ENCODE measurements at regions not wholly inside any gene's neighbourhood (a gene's known extent, or its start where the extent isn't known, plus 50 kb on each side); places are given as distances from the start of the nearest gene placed in this dataset.

GRCh38 chr20:40933758-40934157 is 94.9 kb upstream of the TOP1 start:
- Histone ChIP-seq H3K27ac (ENCODE audit: low read depth, low read length) (no peak overlapping the region), H3K9ac (ENCODE audit: low read length) (no peak overlapping the region), H3K4me1 (ENCODE audit: insufficient read depth, low read length) (peaks cover 3% of the 10 kb centered on the region), H2AFZ (ENCODE audit: low read depth, low read length) (no peak overlapping the region), H3K79me2 (ENCODE audit: insufficient read depth, low read length) (no peaks in the 10 kb centered on the region), H3K4me2 (ENCODE audit: low read length) (no peak overlapping the region), H3K9me3 (ENCODE audit: insufficient read depth, low read depth, low read length) (no peaks in the 10 kb centered on the region), H3K27me3 (ENCODE audit: insufficient read depth, low read length) (no peaks in the 10 kb centered on the region), H3K36me3 (ENCODE audit: insufficient read depth, low read length) (no peaks in the 10 kb centered on the region), H4K20me1 (ENCODE audit: insufficient read depth, low read length) (no peaks in the 10 kb centered on the region), H3K4me3 (ENCODE audit: insufficient read depth, low read depth, low read length) (no peak overlapping the region)
- Mint-ChIP-seq H3K36me3 (ENCODE audit: low read depth, unreplicated experiment) (no peaks in the 10 kb centered on the region), H3K27me3 (ENCODE audit: low read depth, unreplicated experiment) (peaks cover 12% of the 10 kb centered on the region), H3K27ac (ENCODE audit: unreplicated experiment) (no peak overlapping the region), H3K4me1 (ENCODE audit: low read depth, unreplicated experiment) (no peaks in the 10 kb centered on the region), H3K9me3 (ENCODE audit: unreplicated experiment) (peaks cover 5% of the 10 kb centered on the region), H3K4me3 (ENCODE audit: unreplicated experiment) (no peak overlapping the region)
- no peak for TF ChIP-seq EZH2 (IDR thresholded peaks at IDR 0.05; ENCODE audit: insufficient read depth, low read length)
- TF ChIP-seq CTCF (IDR thresholded peaks at IDR 0.05; ENCODE audit: insufficient read depth, low read depth, low read length): no peak
- DNase-seq (ENCODE audit: low read depth): no peak
- FAIRE-seq: no peak

- no peak overlapping the region for H3K4me2 ChIP-seq (ENCODE audit: low read length)
- H3K79me2 ChIP-seq (ENCODE audit: insufficient read depth, low read length): no peaks in the 10 kb centered on the region
- no peak overlapping the region for H3K4me3 Mint-ChIP-seq (ENCODE audit: unreplicated experiment)
- no peaks in the 10 kb centered on the region for H3K4me1 Mint-ChIP-seq (ENCODE audit: low read depth, unreplicated experiment)
- H3K27ac Mint-ChIP-seq (ENCODE audit: unreplicated experiment): no peak overlapping the region
- no peaks in the 10 kb centered on the region for H4K20me1 ChIP-seq (ENCODE audit: insufficient read depth, low read length)
- no peak overlapping the region for H3K9ac ChIP-seq (ENCODE audit: low read length)
- no peak for FAIRE-seq
- H3K9me3 Mint-ChIP-seq (ENCODE audit: unreplicated experiment): peaks cover 2% of the 10 kb centered on the region
- H3K36me3 ChIP-seq (ENCODE audit: insufficient read depth, low read length): no peaks in the 10 kb centered on the region
- no peak overlapping the region for H3K27ac ChIP-seq (ENCODE audit: low read depth, low read length)
- no peaks in the 10 kb centered on the region for H3K27me3 ChIP-seq (ENCODE audit: insufficient read depth, low read length)
- H3K4me1 ChIP-seq (ENCODE audit: insufficient read depth, low read length): no peaks in the 10 kb centered on the region
- peaks cover 22% of the 10 kb centered on the region for H3K27me3 Mint-ChIP-seq (ENCODE audit: low read depth, unreplicated experiment)
- no peaks in the 10 kb centered on the region for H3K36me3 Mint-ChIP-seq (ENCODE audit: low read depth, unreplicated experiment)
- H3K9me3 ChIP-seq (ENCODE audit: insufficient read depth, low read depth, low read length): no peaks in the 10 kb centered on the region
- no peak overlapping the region for H2AFZ ChIP-seq (ENCODE audit: low read depth, low read length)
- no peak for DNase-seq (ENCODE audit: low read depth)
- no peak overlapping the region for H3K4me3 ChIP-seq (ENCODE audit: insufficient read depth, low read depth, low read length)
- no peak for TF ChIP-seq EZH2 (IDR thresholded peaks at IDR 0.05; ENCODE audit: insufficient read depth, low read length)
- no peak for TF ChIP-seq CTCF (IDR thresholded peaks at IDR 0.05; ENCODE audit: insufficient read depth, low read depth, low read length)
Measured at GRCh38 chr20:40938020-40938419, 90.6 kb upstream of the TOP1 start.

- no peak overlapping the region for H3K27ac Mint-ChIP-seq (ENCODE audit: unreplicated experiment)
Measured at GRCh38 chr20:40939667-40940066, 89.0 kb upstream of the TOP1 start.

More at GRCh38 chr20:40939667-40940066, 89.0 kb upstream of the TOP1 start:
- peaks cover 22% of the 10 kb centered on the region for H3K27me3 Mint-ChIP-seq (ENCODE audit: low read depth, unreplicated experiment)
- Histone ChIP-seq H3K9ac (ENCODE audit: low read length) (no peak overlapping the region), H4K20me1 (ENCODE audit: insufficient read depth, low read length) (no peaks in the 10 kb centered on the region), H3K79me2 (ENCODE audit: insufficient read depth, low read length) (no peaks in the 10 kb centered on the region), H3K4me2 (ENCODE audit: low read length) (no peak overlapping the region), H2AFZ (ENCODE audit: low read depth, low read length) (no peak overlapping the region), H3K4me1 (ENCODE audit: insufficient read depth, low read length) (no peaks in the 10 kb centered on the region), H3K27me3 (ENCODE audit: insufficient read depth, low read length) (no peaks in the 10 kb centered on the region), H3K9me3 (ENCODE audit: insufficient read depth, low read depth, low read length) (no peaks in the 10 kb centered on the region), H3K4me3 (ENCODE audit: insufficient read depth, low read depth, low read length) (no peak overlapping the region), H3K27ac (ENCODE audit: low read depth, low read length) (no peak overlapping the region), H3K36me3 (ENCODE audit: insufficient read depth, low read length) (no peaks in the 10 kb centered on the region)
- no peak overlapping the region for H3K4me3 Mint-ChIP-seq (ENCODE audit: unreplicated experiment)
- no peaks in the 10 kb centered on the region for H3K36me3 Mint-ChIP-seq (ENCODE audit: low read depth, unreplicated experiment)
- TF ChIP-seq CTCF (IDR thresholded peaks at IDR 0.05; ENCODE audit: insufficient read depth, low read depth, low read length): no peak
- no peak for TF ChIP-seq EZH2 (IDR thresholded peaks at IDR 0.05; ENCODE audit: insufficient read depth, low read length)
- H3K4me1 Mint-ChIP-seq (ENCODE audit: low read depth, unreplicated experiment): no peaks in the 10 kb centered on the region
- FAIRE-seq (no peak), DNase-seq (ENCODE audit: low read depth) (no peak)
- H3K9me3 Mint-ChIP-seq (ENCODE audit: unreplicated experiment): no peaks in the 10 kb centered on the region
